HG03469 (cell line): ENCODE measurements at regions not wholly inside any gene's neighbourhood (a gene's known extent, or its start where the extent isn't known, plus 50 kb on each side); places are given as distances from the start of the nearest gene placed in this dataset.

Experiments
- ATAC-seq: cut with Tn5 transposase; IDR thresholded peaks from one replicate; pipeline ENCODE4 v1.9.1; 2021; ENCODE audit warnings: mild to moderate bottlenecking, moderate library complexity, moderate number of reproducible peaks; ENCODE audit not compliant: unreplicated experiment

DNA sequence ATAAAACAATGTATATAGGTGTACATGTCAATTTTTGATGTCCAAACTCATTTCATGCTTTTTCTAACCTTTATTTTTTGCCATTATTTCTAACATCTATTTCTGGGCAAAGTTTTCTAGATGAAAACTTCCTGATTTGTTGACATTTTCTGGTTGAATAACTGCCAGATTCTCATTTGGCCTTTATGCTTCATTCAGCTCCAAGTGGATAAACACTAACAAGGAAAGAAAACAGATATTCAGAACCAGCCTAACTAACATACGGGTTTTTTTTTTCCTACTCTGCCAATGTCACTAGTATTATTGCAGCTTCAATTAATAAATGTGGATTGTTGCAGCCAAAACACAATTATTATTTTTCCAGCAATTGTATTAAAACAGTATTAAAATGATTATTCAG is 50.9 kb upstream of the RAP1GDS1 start:
- no peak for ATAC-seq

DNA sequence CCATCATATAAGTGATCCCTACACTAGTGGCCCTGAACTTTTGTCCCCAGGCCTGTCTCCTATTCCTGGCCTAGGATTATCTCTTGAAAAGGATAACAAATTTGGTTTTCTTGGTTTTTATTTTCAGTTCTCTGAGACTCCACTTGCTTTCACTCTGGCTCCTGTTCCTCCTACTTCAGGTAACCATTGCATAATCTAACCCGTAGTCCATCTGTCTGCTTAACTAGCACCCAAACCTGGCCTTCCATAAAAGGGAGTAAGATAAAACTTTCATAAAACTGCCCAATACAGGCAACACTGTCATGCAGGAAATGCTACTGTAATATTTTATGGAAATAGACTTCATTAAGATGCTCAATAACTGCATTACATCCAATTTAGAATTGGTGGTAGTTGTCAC is 52.1 kb upstream of the RAP1GDS1 start:
- ATAC-seq: no peak

DNA sequence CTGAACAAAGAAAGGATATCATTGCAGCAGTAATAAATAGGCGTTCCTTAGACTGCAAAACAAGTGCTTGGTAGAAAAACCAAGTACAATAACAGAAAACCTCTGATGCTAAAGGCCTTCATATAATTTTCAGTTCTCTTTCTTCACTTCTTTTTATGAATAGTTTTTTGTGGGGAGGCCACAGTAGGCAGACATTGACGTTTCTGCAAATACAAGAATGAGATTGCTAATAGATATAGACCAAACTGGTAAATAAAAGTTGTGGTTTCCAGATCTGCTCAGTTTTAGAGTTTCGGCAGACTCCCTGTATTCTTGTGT is 57.0 kb upstream of the RAP1GDS1 start:
- ATAC-seq: peak; percentile 55

DNA sequence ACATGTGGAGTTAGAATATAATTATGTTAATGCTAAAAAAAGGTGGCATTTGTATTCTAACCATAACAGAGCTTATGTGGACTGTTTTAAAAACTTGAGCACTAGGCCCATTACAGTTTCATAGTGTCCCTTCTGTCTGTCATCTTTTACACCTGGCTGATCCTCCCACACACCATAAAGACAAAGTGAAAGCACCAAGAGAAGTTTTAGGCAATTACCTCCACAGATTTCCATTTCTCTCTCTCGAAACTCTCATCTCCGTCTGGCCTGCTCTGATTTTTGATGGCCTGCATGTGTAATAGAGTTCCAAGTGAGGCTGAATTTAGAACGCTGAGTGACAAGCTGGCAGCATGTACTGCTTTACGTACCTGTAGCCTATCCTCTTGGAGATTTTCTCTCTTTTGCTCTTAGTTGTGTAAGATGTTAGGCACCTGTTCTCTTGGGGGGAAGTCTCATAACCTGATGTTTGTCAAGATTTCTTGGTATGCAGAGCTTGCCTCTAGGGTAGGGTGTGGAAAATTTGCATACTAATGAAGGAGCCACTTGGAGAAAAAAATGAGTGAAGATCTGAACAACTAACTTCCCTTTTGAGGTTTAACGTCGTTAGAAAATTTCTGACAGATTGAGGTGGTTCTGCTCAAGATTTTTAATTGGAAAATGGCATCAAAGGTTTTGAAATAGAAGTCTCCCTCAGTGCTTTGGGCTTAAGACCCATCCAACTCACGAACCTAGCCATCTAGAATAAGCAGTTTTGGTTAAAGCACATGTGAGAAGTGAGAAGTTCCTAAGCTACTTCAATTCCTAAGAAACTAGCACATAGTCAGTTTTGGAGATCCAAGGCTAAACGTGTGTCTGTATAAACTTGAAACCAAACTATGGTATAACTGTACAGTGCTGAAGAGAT is 57.6 kb upstream of the RAP1GDS1 start:
- ATAC-seq: peak; percentile 79

DNA sequence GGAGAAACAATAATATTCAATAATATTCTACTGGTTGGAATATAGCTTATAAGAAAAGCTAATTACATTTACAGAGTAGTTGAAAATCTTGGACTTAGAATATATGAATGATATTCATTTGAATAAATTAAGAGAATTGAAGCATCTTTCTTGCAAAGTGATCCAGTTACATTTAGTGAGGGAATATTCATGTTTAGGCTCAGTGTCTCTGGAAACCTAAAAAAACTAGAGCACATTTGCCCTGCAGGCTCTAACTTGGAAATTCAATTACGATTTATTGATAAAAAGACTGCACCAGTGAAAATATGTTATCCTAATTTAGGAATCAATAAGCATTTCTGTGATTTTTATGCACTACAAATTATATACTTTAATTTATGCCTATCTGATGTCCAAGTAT is 58.3 kb upstream of the RAP1GDS1 start:
- ATAC-seq: no peak

DNA sequence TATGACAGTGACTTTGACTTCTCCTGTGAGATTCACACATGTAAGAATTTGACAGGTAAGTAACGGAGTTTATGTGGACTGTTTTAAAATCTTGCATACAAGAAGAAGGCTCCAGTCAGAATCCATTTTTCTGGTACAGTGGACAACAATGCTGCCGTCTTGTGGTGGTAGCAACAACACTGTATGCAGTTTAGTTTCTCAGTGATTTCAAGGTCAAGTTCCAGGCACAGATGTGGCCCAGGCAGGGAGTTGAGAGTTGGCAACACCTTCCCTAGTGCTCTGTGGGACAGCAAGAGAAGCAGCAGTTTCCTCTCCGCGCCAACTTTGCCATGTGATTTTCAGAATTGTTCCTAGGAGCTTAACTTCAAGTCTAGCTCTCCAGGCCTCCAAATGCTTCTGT is 56.0 kb upstream of the STPG2 start:
- ATAC-seq: no peak

DNA sequence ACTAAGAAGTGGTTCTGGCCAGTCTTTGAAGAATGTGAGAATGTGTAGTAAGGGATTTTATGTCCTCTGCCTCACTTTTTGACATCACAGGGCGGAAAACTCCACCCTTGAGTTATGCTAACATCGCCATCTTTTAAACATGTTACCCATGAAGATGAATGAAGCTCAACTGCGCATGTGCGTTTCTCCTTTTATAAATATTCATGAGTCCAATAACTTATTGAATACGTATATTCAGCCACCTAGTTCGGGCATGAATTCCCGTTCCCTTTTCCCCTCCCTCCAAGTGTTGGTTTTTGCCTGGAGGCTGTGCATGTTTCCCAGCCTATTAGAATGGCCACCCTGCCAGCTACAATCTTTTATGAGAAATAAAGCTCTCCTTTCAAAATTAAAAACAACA is 51.7 kb upstream of the STPG2 start:
- no peak for ATAC-seq

DNA sequence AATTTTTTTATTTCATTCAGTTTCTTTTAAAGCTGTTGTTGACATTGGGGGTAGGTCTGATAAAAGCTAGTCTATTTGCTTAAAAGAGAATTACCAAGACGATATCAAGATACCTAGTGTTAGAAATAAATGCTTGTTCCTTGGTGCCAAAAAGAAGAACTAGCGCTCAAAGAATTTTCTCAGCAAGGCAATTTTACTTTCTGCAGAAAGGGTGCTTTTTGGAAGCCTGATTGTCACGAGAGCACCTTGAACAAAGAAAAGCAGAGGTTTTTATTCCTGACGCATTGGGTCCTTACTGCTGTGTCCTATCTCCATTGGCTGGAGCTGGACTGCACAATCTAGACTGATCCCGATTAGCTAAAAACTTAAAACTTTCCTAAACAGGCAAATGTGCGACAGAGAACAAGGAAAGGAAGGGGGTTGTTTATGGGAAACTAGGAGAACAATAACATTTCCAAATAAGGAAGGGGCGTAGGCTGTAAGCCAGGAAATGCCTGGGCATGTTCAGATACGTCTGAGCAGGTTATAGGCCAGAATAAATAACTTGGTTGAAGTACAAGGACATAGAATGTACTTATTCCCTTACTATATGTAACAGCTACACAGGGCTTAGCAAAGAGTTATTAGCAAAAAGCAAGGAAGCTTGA is 50.3 kb upstream of the STPG2 start:
- no peak for ATAC-seq
